H1 (cell line): ENCODE measurements at regions not wholly inside any gene's neighbourhood (a gene's known extent, or its start where the extent isn't known, plus 50 kb on each side); places are given as distances from the start of the nearest gene placed in this dataset.

ENCODE experiments used
- CTCF ChIA-PET: fragments of 300-600 bp; sonication (Branson Sonifier 250); formaldehyde crosslinking; loops from one replicate; lab custom pipeline; 2021; ENCODE audit not compliant: partially characterized antibody; lab: Charles Lee
- POLR2A ChIA-PET: fragments of 300-600 bp; sonication (Branson Sonifier 250); formaldehyde crosslinking; loops from one replicate; lab custom pipeline; 2021; ENCODE audit warnings: inconsistent platforms; ENCODE audit not compliant: partially characterized antibody; lab: Charles Lee
- DNase-seq, 2 experiments: peaks; one replicate each; pipeline versions ENCODE4 v3.0.0 to v3.0.0-alpha.2; 2010 to 2022; ENCODE audit warnings: low spot score in 2 of 2, low read depth in 1 of 2, mixed read lengths in 1 of 2
- FAIRE-seq: peaks from 2 replicates; lab custom pipeline; 2011; peaks lifted over from hg19 to GRCh38; lab: Jason Lieb, UNC
- H2AFZ ChIP-seq: 2 replicates; pipeline ENCODE4 v1.8.1; 2012; ENCODE audit warnings: low read length, inconsistent platforms
- H2AK5ac ChIP-seq: 2 replicates; pipeline ENCODE4 v1.6.1; 2013; ENCODE audit warnings: low read depth, low read length
- H2BK120ac ChIP-seq: replicated peaks from 2 replicates; pipeline ENCODE3; 2013; ENCODE audit warnings: low read depth, low read length, inconsistent platforms
- H2BK12ac ChIP-seq: 2 replicates; pipeline ENCODE4 v1.6.1; 2013; ENCODE audit warnings: low read depth, low read length
- H2BK15ac ChIP-seq: 2 replicates; pipeline ENCODE4 v1.6.1; 2013; ENCODE audit warnings: low read length
- H2BK20ac ChIP-seq: 2 replicates; pipeline ENCODE4 v1.6.1; 2013; ENCODE audit warnings: low read length
- H2BK5ac ChIP-seq: 2 replicates; pipeline ENCODE4 v1.6.1; 2013; ENCODE audit warnings: low read depth, low read length
- H3K14ac ChIP-seq: 2 replicates; pipeline ENCODE4 v1.6.1; 2013; ENCODE audit warnings: inconsistent platforms; ENCODE audit not compliant: insufficient read length
- H3K18ac ChIP-seq: 2 replicates; pipeline ENCODE4 v1.6.1; 2013; ENCODE audit warnings: low read length; ENCODE audit errors: extremely low read depth
- H3K23ac ChIP-seq: 2 replicates; pipeline ENCODE4 v1.6.1; 2013; ENCODE audit warnings: inconsistent platforms; ENCODE audit not compliant: insufficient read length
- H3K23me2 ChIP-seq: 2 replicates; pipeline ENCODE4 v1.6.1; 2013; ENCODE audit warnings: low read depth, low read length
- H3K27ac ChIP-seq: 2 replicates; pipeline ENCODE4 v1.6.1; 2011; ENCODE audit warnings: low read depth, low read length, inconsistent platforms
- H3K27me3 ChIP-seq, 4 experiments: replicated peaks in 1 of 4; 1 replicate in 1 of 4; 2 replicates in 3 of 4; pipeline versions ENCODE4 v1.6.1 to v1.8.1; 2011 to 2013; ENCODE audit warnings: low read length in 3 of 4, mild to moderate bottlenecking in 3 of 4, inconsistent platforms in 2 of 4, mixed read lengths in 2 of 4, moderate library complexity in 1 of 4; ENCODE audit not compliant: control insufficient read depth in 3 of 4, insufficient read depth in 3 of 4; ENCODE audit errors: extremely low read depth in 1 of 4
- H3K36me3 ChIP-seq, 4 experiments: 2 replicates each; pipeline versions ENCODE4 v1.6.1 to v1.8.1; 2011 to 2013; ENCODE audit warnings: mild to moderate bottlenecking in 4 of 4, low read length in 3 of 4, moderate library complexity in 2 of 4, control low read depth in 1 of 4, inconsistent platforms in 1 of 4; ENCODE audit not compliant: insufficient read depth in 4 of 4, control insufficient read depth in 2 of 4
- H3K4ac ChIP-seq: replicated peaks from 2 replicates; pipeline ENCODE3; 2013; ENCODE audit warnings: low read length, low read depth, mixed read lengths, inconsistent platforms; ENCODE audit not compliant: insufficient read length
- H3K4me1 ChIP-seq, 4 experiments: replicated peaks in 1 of 4; 1 replicate in 1 of 4; 2 replicates in 3 of 4; pipeline versions ENCODE4 v1.6.1 to v1.8.1; 2011 to 2013; ENCODE audit warnings: low read length in 3 of 4, inconsistent platforms in 2 of 4, mixed read lengths in 1 of 4; ENCODE audit not compliant: insufficient read depth in 4 of 4, control insufficient read depth in 3 of 4
- H3K4me2 ChIP-seq, 2 experiments: 2 replicates each; pipeline versions ENCODE4 v1.6.1 to v1.8.1; 2011 to 2013; ENCODE audit warnings: low read depth in 2 of 2, low read length in 2 of 2, control low read depth in 1 of 2, inconsistent platforms in 1 of 2, mild to moderate bottlenecking in 1 of 2; ENCODE audit not compliant: insufficient read depth in 1 of 2
- H3K4me3 ChIP-seq, 4 experiments: fragments of 200-600, 300-600 bp in 1 of 4; sonication (generic), shearing (Covaris generic), sonication (Bioruptor Twin) in 1 of 4; 2 replicates each; pipeline versions ENCODE4 v1.5.1 to v1.8.1; 2011 to 2016; ENCODE audit warnings: low read length in 4 of 4, low read depth in 3 of 4, control low read depth in 2 of 4, inconsistent platforms in 2 of 4, mild to moderate bottlenecking in 2 of 4, mixed read lengths in 1 of 4, moderate library complexity in 1 of 4; ENCODE audit not compliant: insufficient read depth in 2 of 4; ENCODE audit errors: extremely low read depth in 1 of 4
- H3K56ac ChIP-seq: replicated peaks from 2 replicates; pipeline ENCODE3; 2013; ENCODE audit warnings: low read depth, mild to moderate bottlenecking, mixed read lengths, low read length, inconsistent platforms; ENCODE audit not compliant: insufficient read length
- H3K79me1 ChIP-seq: 2 replicates; pipeline ENCODE4 v1.6.1; 2013; ENCODE audit warnings: low read depth, low read length, control low read depth
- H3K79me2 ChIP-seq, 2 experiments: 2 replicates each; pipeline versions ENCODE4 v1.6.1 to v1.8.1; 2012 to 2013; ENCODE audit warnings: low read length in 2 of 2, mild to moderate bottlenecking in 2 of 2, inconsistent platforms in 1 of 2; ENCODE audit not compliant: insufficient read depth in 2 of 2, control insufficient read depth in 1 of 2
- H3K9ac ChIP-seq, 4 experiments: replicated peaks in 1 of 4; 1 replicate in 1 of 4; 2 replicates in 3 of 4; pipeline versions ENCODE4 v1.6.1 to v1.8.1; 2011 to 2013; ENCODE audit warnings: low read depth in 3 of 4, low read length in 3 of 4, control low read depth in 2 of 4, mild to moderate bottlenecking in 2 of 4, moderate library complexity in 2 of 4, inconsistent platforms in 1 of 4; ENCODE audit errors: extremely low read depth in 1 of 4
- H3K9me3 ChIP-seq, 2 experiments: 2 replicates each; pipeline versions ENCODE4 v1.6.1 to v1.8.1; 2012 to 2013; ENCODE audit warnings: mild to moderate bottlenecking in 2 of 2, moderate library complexity in 2 of 2, control low read depth in 1 of 2, inconsistent platforms in 1 of 2, low read depth in 1 of 2, low read length in 1 of 2, mixed read lengths in 1 of 2; ENCODE audit not compliant: insufficient read depth in 2 of 2
- H4K20me1 ChIP-seq, 2 experiments: replicated peaks in 1 of 2; 2 replicates each; pipeline versions ENCODE3 to v1.8.1; 2011 to 2013; ENCODE audit warnings: inconsistent platforms in 2 of 2, low read length in 2 of 2, mild to moderate bottlenecking in 1 of 2; ENCODE audit not compliant: insufficient read depth in 2 of 2, control insufficient read depth in 1 of 2
- H4K5ac ChIP-seq: 2 replicates; pipeline ENCODE4 v1.6.1; 2013; ENCODE audit warnings: low read length, low read depth, mixed read lengths, inconsistent platforms; ENCODE audit not compliant: insufficient read length
- H4K8ac ChIP-seq: 2 replicates; pipeline ENCODE4 v1.8.0; 2013; ENCODE audit warnings: mild to moderate bottlenecking, moderate library complexity, low read length, inconsistent platforms; ENCODE audit not compliant: insufficient read depth; ENCODE audit errors: extremely low read depth
- H4K91ac ChIP-seq: replicated peaks from 2 replicates; pipeline ENCODE3; 2013; ENCODE audit warnings: low read length, mixed read lengths, inconsistent platforms; ENCODE audit not compliant: insufficient read length
- ASH2L ChIP-seq: fragments of 200-600, 300-600 bp; sonication (generic); IDR thresholded peaks from one replicate; pipeline ENCODE4 v1.7.1; 2017; ENCODE audit warnings: low read length
- RBBP5 ChIP-seq: IDR thresholded peaks from 2 replicates; pipeline ENCODE4 v1.7.1; 2012; ENCODE audit warnings: low read depth, mild to moderate bottlenecking, inconsistent platforms, low read length, moderate library complexity, borderline replicate concordance
- SRF ChIP-seq: IDR thresholded peaks from 2 replicates; pipeline ENCODE4 v1.6.1; 2011; ENCODE audit warnings: mild to moderate bottlenecking, low read depth, low read length, moderate library complexity
- WGBS, 2 experiments: shearing (Covaris generic) in 1 of 2; methylation state at CpG; one replicate each; pipeline versions ENCODE4 v1.1.6 to v1.1.7; 2013 to 2015; ENCODE audit warnings: low lambda C conversion rate in 2 of 2, mixed read lengths in 2 of 2, inconsistent platforms in 1 of 2, low coverage in 1 of 2, missing lambda C conversion rate in 1 of 2; ENCODE audit not compliant: insufficient replicate concordance in 2 of 2, insufficient coverage in 1 of 2, insufficient read length in 1 of 2; ENCODE audit errors: extremely low coverage in 1 of 2, missing lambda C conversion rate in 1 of 2; 5-methylcytosine and 5-hydroxymethylcytosine counted together

GRCh38 chr1:5748286-5749225, 243.7 kb downstream of the NPHP4 start:
- DNase-seq = peak in 1 of 2 experiments; percentile 44
- Histone ChIP-seq H2BK12ac (peak overlapping the region; percentile 90; the same call in 1 of the 2 replicates), H3K9ac (no peak overlapping the region), H3K27ac (no peak overlapping the region), H3K23me2 (peaks cover 2% of the 10 kb centered on the region), H3K79me2 (no peaks in the 10 kb centered on the region), H3K4me3 (no peak overlapping the region), H3K79me1 (no peaks in the 10 kb centered on the region), H3K56ac (no peak overlapping the region), H4K8ac (no peak overlapping the region; the same call in 1 of the 2 replicates), H3K9me3 (no peaks in the 10 kb centered on the region), H3K23ac (no peak overlapping the region), H4K20me1 (no peaks in the 10 kb centered on the region), H3K14ac (no peak overlapping the region), H3K18ac (peak overlapping the region; percentile 78), H2AFZ (no peak overlapping the region), H4K91ac (peak overlapping the region; percentile 76), H3K4ac (peak overlapping the region; percentile 49), H2BK5ac (0 out of 2 replicates have a peak overlapping the region, but pooled peaks have one; percentile 44), H2BK20ac (peak overlapping the region; percentile 90; the same call in 1 of the 2 replicates)
- no peak for FAIRE-seq
- 91% methylated on average over 24 of the region's 26 CpGs; no CpG with 5 or more reads in 1 of the 2 experiments for WGBS, 2 experiments
- POLR2A ChIA-PET = interaction anchor here (0.5 to 0.9 kb wide), 2 partner anchors 8 to 184 kb away, joined by 3 to 4 read pairs; no protein-coding TSS in a partner anchor
- CTCF ChIA-PET = interaction anchor here (1.3 kb wide), 1 partner anchor 78 kb away, joined by 3 read pairs; no protein-coding TSS in a partner anchor
- no peak for TF ChIP-seq ASH2L
- TF ChIP-seq RBBP5 = no peak
- TF ChIP-seq SRF = no peak
- TF ChIP-seq, all 59 proteins: peak for 0
- Histone ChIP-seq H2AK5ac (0 out of 2 replicates have a peak overlapping the region, but pooled peaks have one; percentile 32), H2BK120ac (no peak overlapping the region), H3K27me3 (no peaks in the 10 kb centered on the region; a peak in 1 of 7 replicates), H4K5ac (no peak overlapping the region), H3K4me2 (no peak overlapping the region), H2BK15ac (peak overlapping the region; percentile 83; the same call in 1 of the 2 replicates), H3K36me3 (no peaks in the 10 kb centered on the region), H3K4me1 (peaks cover 10 to 24% (median 17%) of the 10 kb centered on the region in 4 experiments)
